ENCODE measurements at regions not wholly inside any gene's neighbourhood (a gene's known extent, or its start where the extent isn't known, plus 50 kb on each side); places are given as distances from the start of the nearest gene placed in this dataset.

- no peak for TF ChIP-seq GABPA (IDR thresholded peaks at IDR 0.05 in 1 of 2, conservative IDR thresholded peaks at IDR 0.05 in 1 of 2)
- TF ChIP-seq CTCF (IDR thresholded peaks at IDR 0.05; ENCODE audit: low read depth, low read length, missing input control) = no peak
Measured at GRCh38 chr13:34700155-34700554, 241.9 kb upstream of the NBEA start.

Data from liver (tissue), 3 donors.